PC-3 (cell line): ENCODE measurements at regions not wholly inside any gene's neighbourhood (a gene's known extent, or its start where the extent isn't known, plus 50 kb on each side); places are given as distances from the start of the nearest gene placed in this dataset.

Experiments used
- ATAC-seq: fragments of 200-7000 bp; cut with Tn5 transposase; 2 replicates; pipeline ENCODE4 v1.9.1; 2020; ENCODE audit warnings: mild to moderate bottlenecking, moderate library complexity
- BruUV-seq: library from RNA; stranded (reverse); fragments of 400-500 nt; replicated peaks from 2 replicates; lab custom pipeline; 2021; lab: Mats Ljungman, UMichigan
- CTCF ChIA-PET: fragments of 300-600 bp; sonication (Branson Sonifier 250); formaldehyde crosslinking; loops from one replicate; lab custom pipeline; 2022; ENCODE audit warnings: antibody characterized with exemption; lab: Charles Lee
- POLR2A ChIA-PET: fragments of 300-600 bp; sonication (Branson Sonifier 250); formaldehyde crosslinking; loops from one replicate; lab custom pipeline; 2022; ENCODE audit warnings: antibody characterized with exemption; ENCODE audit not compliant: unreplicated experiment; lab: Charles Lee
- DNase-seq: peaks from one replicate; pipeline ENCODE4 v3.0.0-alpha.2; 2015
- H2AFZ ChIP-seq: fragments of 300-600 bp; sonication (generic); 2 replicates; pipeline ENCODE4 v1.6.0; 2016; ENCODE audit warnings: antibody characterized with exemption, low read length
- H3F3A ChIP-seq: fragments of 300-600 bp; sonication (generic); one replicate; pipeline ENCODE4 v1.6.0; 2017; ENCODE audit warnings: antibody characterized with exemption, low read length, control low read depth, mild to moderate bottlenecking; ENCODE audit not compliant: unreplicated experiment
- H3K27ac ChIP-seq: fragments of 300-600 bp; sonication (generic); 2 replicates; pipeline ENCODE4 v1.5.1; 2016; ENCODE audit warnings: mild to moderate bottlenecking, low read length
- H3K27me3 ChIP-seq: fragments of 300-600 bp; sonication (generic); 2 replicates; pipeline ENCODE4 v1.6.1; 2016; ENCODE audit warnings: low read length, mixed read lengths
- H3K36me3 ChIP-seq: fragments of 300-600 bp; sonication (generic); 2 replicates; pipeline ENCODE4 v1.6.1; 2016; ENCODE audit warnings: low read depth, mixed run types, low read length, mixed read lengths
- H3K4me1 ChIP-seq: fragments of 300-600 bp; sonication (generic); 2 replicates; pipeline ENCODE4 v1.5.1; 2016; ENCODE audit warnings: low read length; ENCODE audit not compliant: insufficient read depth
- H3K4me2 ChIP-seq: fragments of 300-600 bp; sonication (generic); 2 replicates; pipeline ENCODE4 v1.6.0; 2016; ENCODE audit warnings: low read length
- H3K4me3 ChIP-seq: fragments of 300-600 bp; sonication (generic); 2 replicates; pipeline ENCODE4 v1.5.1; 2016; ENCODE audit warnings: mild to moderate bottlenecking, low read length, mixed read lengths
- H3K79me2 ChIP-seq: fragments of 300-600 bp; sonication (generic); 2 replicates; pipeline ENCODE4 v1.6.1; 2017; ENCODE audit warnings: low read length, mixed read lengths
- H3K9ac ChIP-seq: fragments of 300-600 bp; sonication (generic); 2 replicates; pipeline ENCODE4 v1.6.0; 2016; ENCODE audit warnings: mild to moderate bottlenecking, low read length
- H3K9me2 ChIP-seq: fragments of 300-600 bp; sonication (generic); replicated peaks from 2 replicates; pipeline ENCODE4 v1.6.1; 2016; ENCODE audit warnings: mixed run types, low read length, mixed read lengths
- H3K9me3 ChIP-seq: fragments of 300-600 bp; sonication (generic); 2 replicates; pipeline ENCODE4 v1.6.1; 2016; ENCODE audit warnings: low read length, mixed read lengths
- H4K20me1 ChIP-seq: fragments of 300-600 bp; sonication (generic); 2 replicates; pipeline ENCODE4 v1.6.1; 2016; ENCODE audit warnings: low read length, mixed read lengths
- CTCF ChIP-seq: fragments of 300-600 bp; sonication (generic); conservative IDR thresholded peaks from 2 replicates; pipeline ENCODE4 v1.5.1; 2017; ENCODE audit warnings: antibody characterized with exemption, low read depth, mild to moderate bottlenecking, low read length
- EZH2 ChIP-seq: fragments of 300-600 bp; sonication (generic); IDR thresholded peaks from one replicate; pipeline ENCODE4 v1.6.1; 2017; ENCODE audit warnings: antibody characterized with exemption, mild to moderate bottlenecking, low read length; ENCODE audit not compliant: unreplicated experiment
- EZH2phosphoT487 ChIP-seq: fragments of 300-600 bp; sonication (generic); IDR thresholded peaks from 2 replicates; pipeline ENCODE4 v1.6.1; 2018; ENCODE audit warnings: mild to moderate bottlenecking, antibody characterized with exemption, low read length, borderline replicate concordance
- intact Hi-C: fragments of 100-400 bp; cut with micrococcal nuclease; formaldehyde crosslinking; loops from 2 replicates; pipeline ENCODE4 v1.9.0; 2023

GRCh38 chr5:5025774-5026408, 114.2 kb upstream of the ADAMTS16 start:
- H3K4me3 ChIP-seq, result peak overlapping the region; percentile 92
- H4K20me1 ChIP-seq, result no peaks in the 10 kb centered on the region
- CTCF ChIA-PET, result no interaction called here
- H3K4me2 ChIP-seq, result peak overlapping the region; percentile 95
- no peaks in the 10 kb centered on the region for H3F3A ChIP-seq
- peak; percentile 79 for DNase-seq
- BruUV-seq, result no TSS peak
- peaks cover 9% of the 10 kb centered on the region; the same call in 1 of the 2 replicates for H3K4me1 ChIP-seq
- no peaks in the 10 kb centered on the region for H3K9me3 ChIP-seq
- TF ChIP-seq CTCF, result no peak
- no peak for TF ChIP-seq EZH2phosphoT487
- TF ChIP-seq EZH2, result no peak
- H3K27ac ChIP-seq, result no peak overlapping the region
- no peaks in the 10 kb centered on the region for H3K9me2 ChIP-seq
- intact Hi-C loops, result no loop called here
- H3K36me3 ChIP-seq, result no peaks in the 10 kb centered on the region
- no peaks in the 10 kb centered on the region for H3K79me2 ChIP-seq
- peak overlapping the region; percentile 97 for H2AFZ ChIP-seq
- POLR2A ChIA-PET, result no interaction called here
- peak overlapping the region; percentile 55; the same call in 1 of the 2 replicates for H3K9ac ChIP-seq
- ATAC-seq, result peak; percentile 64
- no peaks in the 10 kb centered on the region for H3K27me3 ChIP-seq

DNA sequence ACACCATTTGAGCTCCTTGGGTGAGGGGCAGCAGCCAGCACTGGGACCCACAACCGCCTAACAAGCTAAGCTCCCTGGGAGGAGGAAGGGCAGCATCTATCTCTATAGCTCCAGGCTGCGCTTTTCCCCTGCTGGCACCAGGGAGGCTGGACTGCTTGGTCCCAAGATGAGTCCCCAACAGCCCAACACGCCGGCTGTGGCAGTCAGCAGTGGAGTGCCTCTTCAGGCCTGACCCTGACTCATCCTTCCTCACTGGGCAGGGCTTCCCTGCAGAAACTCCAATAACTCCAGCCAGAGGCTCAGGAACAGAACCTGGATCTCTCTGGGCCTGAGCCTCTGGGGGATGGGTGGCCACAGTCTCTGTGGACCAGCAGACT, 113.7 kb upstream of the ADAMTS16 start:
- Histone ChIP-seq H3K4me1 (peaks cover 6% of the 10 kb centered on the region; the same call in 1 of the 2 replicates), H3K9ac (no peak overlapping the region), H3K4me2 (peak overlapping the region; percentile 95), H3K79me2 (no peaks in the 10 kb centered on the region), H3K4me3 (peak overlapping the region; percentile 92), H3K9me3 (no peaks in the 10 kb centered on the region), H4K20me1 (no peaks in the 10 kb centered on the region), H3K9me2 (no peaks in the 10 kb centered on the region), H3K36me3 (no peaks in the 10 kb centered on the region), H2AFZ (peak overlapping the region; percentile 97), H3K27ac (no peak overlapping the region), H3F3A (no peaks in the 10 kb centered on the region), H3K27me3 (no peaks in the 10 kb centered on the region)
- ATAC-seq, result no peak
- BruUV-seq, result no TSS peak
- peak; percentile 1 for DNase-seq
- POLR2A ChIA-PET, result no interaction called here
- intact Hi-C loops, result no loop called here
- CTCF ChIA-PET, result no interaction called here
- no peak for TF ChIP-seq EZH2phosphoT487
- no peak for TF ChIP-seq EZH2
- no peak for TF ChIP-seq CTCF

- Histone ChIP-seq H3K4me1 (no peaks in the 10 kb centered on the region), H3K36me3 (no peaks in the 10 kb centered on the region), H3F3A (no peaks in the 10 kb centered on the region), H3K27ac (no peak overlapping the region), H3K27me3 (peaks cover 25% of the 10 kb centered on the region), H3K9ac (no peak overlapping the region), H3K9me2 (no peaks in the 10 kb centered on the region; the same call in 1 of the 2 replicates), H2AFZ (no peak overlapping the region), H3K79me2 (no peaks in the 10 kb centered on the region), H3K4me2 (no peak overlapping the region), H3K9me3 (no peaks in the 10 kb centered on the region), H3K4me3 (no peak overlapping the region), H4K20me1 (no peaks in the 10 kb centered on the region)
- no peak for TF ChIP-seq EZH2phosphoT487
- TF ChIP-seq EZH2, result no peak
- no peak for TF ChIP-seq CTCF
- ATAC-seq (no peak), DNase-seq (no peak)
- CTCF ChIA-PET, result no interaction called here
- intact Hi-C loops, result no loop called here
- POLR2A ChIA-PET, result no interaction called here
- BruUV-seq, result no TSS peak
These were observed 108.5 kb upstream of the ADAMTS16 start for GRCh38 chr5:5031665-5032064.
